GM18858 (cell line): ENCODE measurements at regions not wholly inside any gene's neighbourhood (a gene's known extent, or its start where the extent isn't known, plus 50 kb on each side); places are given as distances from the start of the nearest gene placed in this dataset.
"Not testable (repeated sequence)": the region's sequence is repeated elsewhere in the genome, so short reads cannot be mapped to it uniquely, and the experiment has no call there.

Experiments
- ATAC-seq: cut with Tn5 transposase; IDR thresholded peaks from one replicate; pipeline ENCODE4 v1.9.1; 2021; ENCODE audit not compliant: unreplicated experiment

- ATAC-seq: no peak
Measured at GRCh38 chr5:19140276-19140675, 847.7 kb downstream of the CDH18 start.

DNA sequence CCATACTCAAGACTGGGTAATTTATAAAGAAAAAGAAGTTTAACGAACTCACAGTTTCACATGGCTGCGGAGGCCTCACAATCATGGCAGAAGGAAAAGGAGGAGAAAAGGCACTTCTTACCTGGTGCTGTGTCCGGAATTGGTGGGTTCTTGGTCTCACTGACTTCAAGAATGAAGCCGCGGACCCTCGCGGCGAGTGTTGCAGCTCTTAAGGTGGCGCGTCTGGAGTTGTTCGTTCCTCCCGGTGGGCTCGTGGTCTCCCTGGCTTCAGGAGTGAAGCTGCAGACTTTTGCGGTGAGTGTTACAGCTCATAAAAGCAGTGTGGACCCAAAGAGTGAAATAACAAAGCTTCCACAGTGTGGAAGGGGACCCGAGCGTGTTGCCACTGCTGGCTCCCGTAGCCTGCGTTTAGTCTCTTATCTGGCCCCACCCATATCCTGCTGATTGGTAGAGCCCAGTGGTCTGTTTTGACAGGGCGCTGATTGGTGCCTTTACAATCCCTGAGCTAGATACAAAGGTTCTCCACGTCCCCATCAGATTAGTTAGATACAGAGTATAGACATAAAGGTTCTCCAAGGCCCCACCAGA, 846.0 kb downstream of the CDH18 start:
- ATAC-seq: not testable (repeated sequence)

DNA sequence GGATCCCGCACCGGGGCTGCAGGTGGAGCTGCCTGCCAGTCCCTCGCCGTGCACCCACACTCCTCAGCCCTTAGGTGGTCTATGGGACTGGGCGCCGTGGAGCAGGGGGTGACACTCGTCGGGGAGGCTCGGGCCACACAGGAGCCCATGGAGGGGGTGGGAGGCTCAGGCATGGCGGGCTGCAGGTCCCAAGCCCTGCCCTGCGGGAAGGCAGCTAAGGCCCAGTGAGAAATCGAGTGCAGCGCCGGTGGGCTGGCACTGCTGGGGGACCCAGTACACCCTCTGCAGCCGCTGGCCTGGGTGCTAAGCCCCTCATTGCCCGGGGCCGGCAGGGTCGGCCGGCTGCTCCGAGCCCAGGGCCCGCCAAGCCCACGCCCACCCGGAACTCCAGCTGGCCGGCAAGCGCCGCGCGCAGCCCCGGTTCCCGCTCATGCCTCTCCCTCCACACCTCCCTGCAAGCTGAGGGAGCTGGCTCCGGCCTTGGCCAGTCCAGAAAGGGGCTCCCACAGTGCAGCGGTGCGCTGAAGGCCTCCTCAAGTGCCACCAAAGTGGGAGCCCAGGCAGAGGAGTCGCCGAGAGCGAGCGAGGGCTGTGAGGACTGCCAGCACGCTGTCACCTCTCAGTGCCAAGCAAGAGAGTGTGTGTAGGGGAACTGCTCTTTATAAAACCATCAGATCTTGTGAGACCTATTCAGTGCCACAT, 845.1 kb downstream of the CDH18 start:
- ATAC-seq: not testable (repeated sequence)

DNA sequence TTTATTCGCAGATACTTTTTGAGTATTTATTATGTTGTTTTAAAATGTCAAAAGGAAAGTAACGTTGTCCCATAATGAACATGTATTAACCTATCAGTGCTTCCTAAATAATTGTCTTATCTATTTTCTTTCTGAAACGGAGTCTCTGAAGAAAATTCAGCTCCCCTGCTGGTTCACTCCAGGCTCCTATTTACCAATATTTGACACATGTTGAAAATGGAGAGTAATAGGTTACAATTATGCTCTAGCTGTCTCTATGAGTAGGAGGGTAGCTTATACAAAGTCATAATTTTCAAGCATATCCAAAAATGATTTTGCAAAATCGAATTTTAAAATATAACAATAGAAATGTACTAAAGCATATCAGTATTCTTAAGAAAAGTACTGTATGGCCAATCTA, 844.1 kb downstream of the CDH18 start:
- ATAC-seq: no peak

DNA sequence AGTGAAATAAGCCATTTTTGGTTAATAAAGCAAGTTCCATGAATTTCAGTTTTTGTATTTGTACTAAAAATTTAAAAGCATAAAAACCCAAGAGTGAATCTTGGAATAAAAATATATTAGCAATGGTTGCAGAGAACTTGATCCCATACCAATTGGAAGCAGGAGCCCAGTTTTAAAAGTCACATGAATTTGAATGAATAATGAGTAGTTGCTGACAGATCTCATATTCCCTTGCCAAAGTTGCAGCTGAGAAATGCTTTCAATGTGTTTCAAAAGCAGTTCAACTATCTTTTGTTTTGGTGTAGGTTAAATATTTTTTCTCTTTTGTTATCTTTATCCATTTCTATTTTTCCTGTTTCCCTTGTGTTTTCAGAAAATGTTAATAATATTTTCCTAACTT, 818.6 kb downstream of the CDH18 start:
- no peak for ATAC-seq

DNA sequence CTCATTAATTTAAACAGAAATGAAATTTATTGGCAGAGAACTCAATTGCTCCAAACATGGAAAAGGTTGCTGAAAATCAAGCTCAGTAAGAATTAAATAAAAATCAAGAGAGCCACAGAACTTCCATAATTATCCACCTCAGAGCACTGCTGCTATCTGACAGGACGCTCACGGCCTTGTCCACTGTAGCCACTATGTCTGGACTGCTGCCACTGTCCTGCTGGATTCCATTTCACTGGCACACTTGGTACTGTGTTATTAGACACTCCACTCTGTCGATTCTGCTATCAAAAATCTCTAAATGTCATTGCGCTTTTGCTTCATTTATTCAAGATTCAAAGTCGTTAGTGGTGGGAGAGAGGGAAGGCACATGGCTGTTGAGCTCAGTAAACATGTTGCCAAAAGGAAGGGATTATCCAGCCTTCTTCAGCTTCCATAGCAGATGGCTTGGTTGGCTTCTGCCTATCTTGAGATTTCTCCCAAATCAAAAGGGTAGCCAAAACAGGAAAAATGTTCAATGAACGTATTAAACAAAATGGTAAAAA, 815.0 kb downstream of the CDH18 start:
- ATAC-seq: no peak

- no peak for ATAC-seq
Measured at GRCh38 chr5:19175776-19176570, 812.0 kb downstream of the CDH18 start.

- ATAC-seq: no peak
Measured at GRCh38 chr5:19179571-19179970, 808.4 kb downstream of the CDH18 start.

DNA sequence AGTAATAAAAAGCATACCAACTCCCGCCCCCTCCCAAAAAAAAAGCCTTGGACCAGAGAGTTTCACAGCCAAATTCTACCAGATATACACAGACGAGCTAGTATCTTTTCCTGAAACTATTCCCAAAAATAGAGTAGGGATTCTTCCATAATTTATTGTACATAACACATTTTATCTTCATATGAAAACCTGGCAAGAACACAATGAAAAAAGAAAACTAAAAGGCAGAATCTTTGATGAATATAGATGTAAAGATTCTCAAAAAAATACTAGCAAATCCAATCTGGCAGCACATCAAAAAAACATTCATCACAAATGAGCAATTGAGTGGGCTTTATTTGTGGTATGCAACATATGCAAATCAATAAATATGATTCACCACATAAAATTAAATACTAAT, 798.8 kb downstream of the CDH18 start:
- no peak for ATAC-seq

GRCh38 chr5:19193631-19194030, 794.4 kb downstream of the CDH18 start:
- no peak for ATAC-seq

GRCh38 chr5:19196631-19197030, 791.4 kb downstream of the CDH18 start:
- ATAC-seq: no peak

- ATAC-seq: no peak
Measured at GRCh38 chr5:19200251-19200650, 787.7 kb downstream of the CDH18 start.

DNA sequence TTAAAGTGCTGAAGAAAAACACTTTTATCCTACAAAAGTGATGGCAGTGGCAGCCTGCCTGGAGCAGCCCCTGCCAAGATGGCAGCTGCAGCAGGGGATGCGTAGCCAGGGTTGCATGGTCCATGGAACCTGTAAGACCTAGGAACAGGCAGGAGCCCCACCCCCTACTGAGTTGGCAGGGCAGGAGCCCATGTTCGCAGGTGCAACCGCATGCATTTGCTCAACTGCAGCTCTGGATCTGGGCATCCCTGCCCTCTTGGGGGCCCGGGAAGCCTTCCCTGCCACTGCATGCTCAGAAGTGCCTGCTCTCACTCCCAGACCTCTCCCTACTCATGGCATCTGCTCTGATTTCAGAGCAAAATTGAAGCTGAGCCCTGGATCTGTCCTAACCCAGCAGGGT, 779.6 kb downstream of the CDH18 start:
- no peak for ATAC-seq

- no peak for ATAC-seq
Measured at GRCh38 chr5:19210886-19211285, 777.1 kb downstream of the CDH18 start.

DNA sequence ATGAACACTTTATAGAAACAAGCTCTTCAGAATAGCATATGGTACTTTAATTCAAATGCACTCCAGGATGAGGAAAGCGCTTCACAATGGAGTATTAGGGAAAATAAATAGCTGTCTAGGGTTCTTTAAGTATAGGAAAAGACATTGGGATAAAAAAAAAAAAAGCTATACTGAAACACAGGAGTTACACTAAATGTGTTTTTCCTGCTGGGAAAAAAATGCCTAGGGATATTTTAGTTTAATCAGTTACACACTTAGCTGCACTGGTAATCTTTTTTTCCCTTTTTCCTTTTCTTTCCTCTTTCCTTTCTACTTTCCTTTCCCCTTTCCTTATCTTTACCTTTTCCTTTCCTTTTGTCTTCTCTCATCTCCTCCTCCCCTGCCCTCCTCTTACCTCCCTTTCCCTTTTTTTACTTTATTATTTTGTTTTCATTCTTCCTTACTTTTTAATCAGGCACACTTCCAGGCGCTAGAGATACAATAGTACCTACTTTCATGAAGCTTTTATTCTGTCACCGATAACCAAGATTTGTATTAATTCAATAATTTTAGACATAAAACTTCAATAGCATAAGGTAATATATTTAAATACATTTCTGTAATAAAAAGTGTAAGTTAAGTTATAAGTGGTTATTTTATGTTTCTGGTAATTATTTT, 758.7 kb downstream of the CDH18 start:
- no peak for ATAC-seq

DNA sequence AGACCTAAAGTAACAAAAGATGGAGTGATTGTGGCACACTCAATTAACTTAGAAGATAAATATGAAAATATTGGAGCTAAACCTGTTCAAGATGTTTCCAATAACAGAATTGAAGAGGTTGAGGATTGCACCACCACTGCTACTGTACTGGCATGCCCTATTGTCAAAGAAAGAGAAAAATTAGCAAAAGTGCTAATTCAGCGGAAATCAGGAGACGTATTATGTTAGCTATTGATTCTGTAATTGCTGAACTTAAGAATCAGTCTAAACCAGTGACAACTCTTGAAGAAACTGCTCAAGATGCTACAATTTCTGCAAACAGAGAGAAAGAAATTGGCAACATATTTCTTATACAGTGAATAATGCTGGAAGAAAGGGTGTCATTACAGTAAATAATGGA, 754.4 kb downstream of the CDH18 start:
- no peak for ATAC-seq

- ATAC-seq: no peak
Measured at GRCh38 chr5:19235101-19235584, 752.9 kb downstream of the CDH18 start.

GRCh38 chr5:19240170-19240569, 747.8 kb downstream of the CDH18 start:
- ATAC-seq: no peak

GRCh38 chr5:19241690-19242089, 746.3 kb downstream of the CDH18 start:
- no peak for ATAC-seq

DNA sequence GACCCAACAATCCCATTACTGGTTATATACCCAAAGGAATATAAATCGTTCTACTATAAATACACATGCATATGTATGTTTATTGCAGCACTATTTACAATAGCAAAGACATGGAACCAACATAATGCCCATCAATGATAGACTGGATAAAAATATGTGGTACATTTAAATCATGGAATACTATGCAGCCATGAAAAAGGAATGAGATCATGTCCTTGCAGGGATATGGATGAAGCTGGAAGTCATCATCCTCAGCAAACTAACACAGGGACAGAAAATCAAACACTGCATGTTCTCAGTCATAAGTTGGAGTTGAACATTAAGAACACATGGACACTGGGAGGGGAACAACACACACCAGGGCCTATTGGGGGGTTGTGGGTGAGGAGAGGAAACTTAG, 741.8 kb downstream of the CDH18 start:
- ATAC-seq: not testable (repeated sequence)

- no peak for ATAC-seq
Measured at GRCh38 chr5:19247302-19247701, 740.7 kb downstream of the CDH18 start.
